ENCODE measurements at regions not wholly inside any gene's neighbourhood (a gene's known extent, or its start where the extent isn't known, plus 50 kb on each side); places are given as distances from the start of the nearest gene placed in this dataset.

GRCh38 chr4:184954482-184954881 lies 63.8 kb upstream of the HELT start:
- Mint-ChIP-seq H3K4me3 (ENCODE audit: unreplicated experiment) (no peak overlapping the region), H3K4me1 (ENCODE audit: unreplicated experiment) (no peaks in the 10 kb centered on the region), H3K36me3 (ENCODE audit: unreplicated experiment) (no peaks in the 10 kb centered on the region), H3K9me3 (ENCODE audit: unreplicated experiment) (no peaks in the 10 kb centered on the region), H3K27me3 (ENCODE audit: unreplicated experiment) (peaks cover 5% of the 10 kb centered on the region), H3K27ac (ENCODE audit: unreplicated experiment) (no peak overlapping the region)
- peak; percentile 44 for DNase-seq (ENCODE audit: extremely low spot score, unreplicated experiment)
- TF ChIP-seq CTCF (IDR thresholded peaks at IDR 0.05), result no peak

GRCh38 chr4:184955116-184955515 lies 63.2 kb upstream of the HELT start:
- Mint-ChIP-seq H3K9me3 (ENCODE audit: unreplicated experiment) (no peaks in the 10 kb centered on the region), H3K4me1 (ENCODE audit: unreplicated experiment) (peaks cover 4% of the 10 kb centered on the region), H3K36me3 (ENCODE audit: unreplicated experiment) (no peaks in the 10 kb centered on the region), H3K4me3 (ENCODE audit: unreplicated experiment) (no peak overlapping the region), H3K27ac (ENCODE audit: unreplicated experiment) (no peak overlapping the region), H3K27me3 (ENCODE audit: unreplicated experiment) (no peaks in the 10 kb centered on the region)
- no peak for TF ChIP-seq CTCF (IDR thresholded peaks at IDR 0.05)
- DNase-seq (ENCODE audit: extremely low spot score, unreplicated experiment), result peak; percentile 59

GRCh38 chr4:184955636-184956035 lies 62.7 kb upstream of the HELT start:
- no peak overlapping the region for H3K27ac Mint-ChIP-seq (ENCODE audit: unreplicated experiment)
- no peak for DNase-seq (ENCODE audit: extremely low spot score, unreplicated experiment)
- H3K4me1 Mint-ChIP-seq (ENCODE audit: unreplicated experiment), result peaks cover 9% of the 10 kb centered on the region
- no peak for TF ChIP-seq CTCF (IDR thresholded peaks at IDR 0.05)
- H3K9me3 Mint-ChIP-seq (ENCODE audit: unreplicated experiment), result no peaks in the 10 kb centered on the region
- H3K36me3 Mint-ChIP-seq (ENCODE audit: unreplicated experiment), result no peaks in the 10 kb centered on the region
- no peak overlapping the region for H3K4me3 Mint-ChIP-seq (ENCODE audit: unreplicated experiment)
- no peaks in the 10 kb centered on the region for H3K27me3 Mint-ChIP-seq (ENCODE audit: unreplicated experiment)

- no peak overlapping the region for H3K4me3 Mint-ChIP-seq (ENCODE audit: unreplicated experiment)
- TF ChIP-seq CTCF (IDR thresholded peaks at IDR 0.05), result no peak
- no peaks in the 10 kb centered on the region for H3K27me3 Mint-ChIP-seq (ENCODE audit: unreplicated experiment)
These were observed 60.7 kb upstream of the HELT start for GRCh38 chr4:184957446-184958115.

GRCh38 chr4:184958127-184958922 lies 60.0 kb upstream of the HELT start:
- Mint-ChIP-seq H3K4me1 (ENCODE audit: unreplicated experiment) (peaks cover 13% of the 10 kb centered on the region), H3K27ac (ENCODE audit: unreplicated experiment) (no peak overlapping the region), H3K36me3 (ENCODE audit: unreplicated experiment) (no peaks in the 10 kb centered on the region), H3K4me3 (ENCODE audit: unreplicated experiment) (no peak overlapping the region), H3K27me3 (ENCODE audit: unreplicated experiment) (no peaks in the 10 kb centered on the region), H3K9me3 (ENCODE audit: unreplicated experiment) (no peaks in the 10 kb centered on the region)
- TF ChIP-seq CTCF (IDR thresholded peaks at IDR 0.05), result no peak
- peak; percentile 75 for DNase-seq (ENCODE audit: extremely low spot score, unreplicated experiment)

More at GRCh38 chr4:184957446-184958115, 60.7 kb upstream of the HELT start:
- Mint-ChIP-seq H3K4me1 (ENCODE audit: unreplicated experiment) (peaks cover 13% of the 10 kb centered on the region), H3K9me3 (ENCODE audit: unreplicated experiment) (no peaks in the 10 kb centered on the region), H3K27ac (ENCODE audit: unreplicated experiment) (no peak overlapping the region), H3K36me3 (ENCODE audit: unreplicated experiment) (no peaks in the 10 kb centered on the region)
- DNase-seq (ENCODE audit: extremely low spot score, unreplicated experiment), result peak; percentile 73

All from osteocyte (in vitro differentiated cells).